IgD-negative memory B cell (primary cell): ENCODE measurements at regions not wholly inside any gene's neighbourhood (a gene's known extent, or its start where the extent isn't known, plus 50 kb on each side); places are given as distances from the start of the nearest gene placed in this dataset.
A peak's percentile ranks its signal among the peaks of the same experiment; 100 is the strongest.
"Not testable (repeated sequence)": the region's sequence is repeated elsewhere in the genome, so short reads cannot be mapped to it uniquely, and the experiment has no call there.

ENCODE experiments used
- H3K27ac Mint-ChIP-seq, 3 donors: one replicate each; pipeline ENCODE4 v1.8.0; 2020 to 2022; ENCODE audit warnings: mild to moderate bottlenecking in 3 of 3, mixed read lengths in 3 of 3, moderate library complexity in 1 of 3
- H3K27me3 Mint-ChIP-seq: one replicate; pipeline ENCODE4 v1.8.0; 2021; ENCODE audit warnings: mixed read lengths
- H3K36me3 Mint-ChIP-seq: one replicate; pipeline ENCODE4 v1.8.0; 2020; ENCODE audit warnings: mild to moderate bottlenecking, mixed read lengths
- H3K4me1 Mint-ChIP-seq, 3 donors: one replicate each; pipeline ENCODE4 v1.8.0; 2020 to 2022; ENCODE audit warnings: mixed read lengths in 3 of 3, mild to moderate bottlenecking in 1 of 3
- H3K4me3 Mint-ChIP-seq, 4 donors: one replicate each; pipeline ENCODE4 v1.8.0; 2020 to 2022; ENCODE audit warnings: mild to moderate bottlenecking in 4 of 4, mixed read lengths in 4 of 4, moderate library complexity in 3 of 4
- H3K9me3 Mint-ChIP-seq, 3 donors: one replicate each; pipeline ENCODE4 v1.8.0; 2020 to 2021; ENCODE audit warnings: mixed read lengths in 3 of 3, mild to moderate bottlenecking in 1 of 3

GRCh38 chr17:52895272-52895671, 736.8 kb upstream of the CA10 start:
- no peak overlapping the region for H3K4me3 Mint-ChIP-seq
- no peaks in the 10 kb centered on the region for H3K4me1 Mint-ChIP-seq
- H3K27ac Mint-ChIP-seq, result no peak overlapping the region
- H3K27me3 Mint-ChIP-seq, result no peaks in the 10 kb centered on the region
- no peaks in the 10 kb centered on the region for H3K36me3 Mint-ChIP-seq
- H3K9me3 Mint-ChIP-seq, result peaks cover 0 to 4% (median 2%) of the 10 kb centered on the region in 3 donors

- Mint-ChIP-seq H3K4me3 (no peak overlapping the region), H3K27me3 (no peaks in the 10 kb centered on the region), H3K36me3 (no peaks in the 10 kb centered on the region), H3K4me1 (no peaks in the 10 kb centered on the region), H3K27ac (no peak overlapping the region), H3K9me3 (peaks cover 2 to 5% (median 4%) of the 10 kb centered on the region in 3 donors)
Measured at GRCh38 chr17:52892334-52892733, 733.8 kb upstream of the CA10 start.

GRCh38 chr17:52885882-52886281, 727.4 kb upstream of the CA10 start:
- no peak overlapping the region for H3K27ac Mint-ChIP-seq
- peaks cover 2 to 17% (median 7%) of the 10 kb centered on the region in 3 donors for H3K9me3 Mint-ChIP-seq
- no peaks in the 10 kb centered on the region for H3K27me3 Mint-ChIP-seq
- no peaks in the 10 kb centered on the region for H3K36me3 Mint-ChIP-seq
- no peaks in the 10 kb centered on the region for H3K4me1 Mint-ChIP-seq
- no peak overlapping the region for H3K4me3 Mint-ChIP-seq

GRCh38 chr17:52883907-52884491, 725.5 kb upstream of the CA10 start:
- H3K36me3 Mint-ChIP-seq, H3K27ac Mint-ChIP-seq, H3K4me1 Mint-ChIP-seq, H3K4me3 Mint-ChIP-seq, H3K27me3 Mint-ChIP-seq: not testable (repeated sequence)
- H3K9me3 Mint-ChIP-seq, result peaks cover 2 to 17% (median 7%) of the 10 kb centered on the region in 3 donors

GRCh38 chr17:52846767-52847166, 688.3 kb upstream of the CA10 start:
- not testable (repeated sequence) for H3K4me3 Mint-ChIP-seq, H3K27me3 Mint-ChIP-seq, H3K4me1 Mint-ChIP-seq, H3K36me3 Mint-ChIP-seq
- H3K9me3 Mint-ChIP-seq, result peaks cover 5 to 10% (median 7%) of the 10 kb centered on the region in 3 donors
- H3K27ac Mint-ChIP-seq, result peak overlapping the region in 1 of 3 donors; percentile 35

- peaks cover 3 to 7% (median 6%) of the 10 kb centered on the region in 3 donors for H3K9me3 Mint-ChIP-seq
- H3K36me3 Mint-ChIP-seq, result no peaks in the 10 kb centered on the region
- no peaks in the 10 kb centered on the region for H3K4me1 Mint-ChIP-seq
- H3K27ac Mint-ChIP-seq, result no peak overlapping the region
- no peak overlapping the region for H3K4me3 Mint-ChIP-seq
- H3K27me3 Mint-ChIP-seq, result no peaks in the 10 kb centered on the region
Measured at GRCh38 chr17:52841971-52842370, 683.5 kb upstream of the CA10 start.

- H3K27me3 Mint-ChIP-seq, result no peaks in the 10 kb centered on the region
- H3K9me3 Mint-ChIP-seq, result peaks cover 1 to 11% (median 5%) of the 10 kb centered on the region in 3 donors
- no peak overlapping the region for H3K27ac Mint-ChIP-seq
- no peaks in the 10 kb centered on the region for H3K36me3 Mint-ChIP-seq
- no peaks in the 10 kb centered on the region for H3K4me1 Mint-ChIP-seq
- H3K4me3 Mint-ChIP-seq, result no peak overlapping the region
Measured at GRCh38 chr17:52837492-52837891, 679.0 kb upstream of the CA10 start.

- Mint-ChIP-seq H3K27me3 (no peaks in the 10 kb centered on the region), H3K36me3 (no peaks in the 10 kb centered on the region), H3K27ac (no peak overlapping the region), H3K4me1 (no peaks in the 10 kb centered on the region), H3K4me3 (no peak overlapping the region), H3K9me3 (peaks cover 0 to 14% (median 1%) of the 10 kb centered on the region in 3 donors)
Measured at GRCh38 chr17:52831536-52831935, 673.0 kb upstream of the CA10 start.

GRCh38 chr17:52828621-52829020, 670.1 kb upstream of the CA10 start:
- peaks cover 3% of the 10 kb centered on the region for H3K36me3 Mint-ChIP-seq
- H3K4me1 Mint-ChIP-seq, result no peaks in the 10 kb centered on the region
- H3K4me3 Mint-ChIP-seq, result no peak overlapping the region
- no peak overlapping the region for H3K27ac Mint-ChIP-seq
- peaks cover 0 to 3% (median 0%) of the 10 kb centered on the region in 3 donors for H3K9me3 Mint-ChIP-seq
- H3K27me3 Mint-ChIP-seq, result no peaks in the 10 kb centered on the region

GRCh38 chr17:52827526-52827925, 669.0 kb upstream of the CA10 start:
- Mint-ChIP-seq H3K27me3 (no peaks in the 10 kb centered on the region), H3K9me3 (peaks cover 0 to 3% (median 0%) of the 10 kb centered on the region in 3 donors), H3K36me3 (peaks cover 3% of the 10 kb centered on the region), H3K4me1 (no peaks in the 10 kb centered on the region), H3K4me3 (no peak overlapping the region), H3K27ac (no peak overlapping the region)

GRCh38 chr17:52824542-52824941, 666.0 kb upstream of the CA10 start:
- H3K27ac Mint-ChIP-seq, result no peak overlapping the region
- peaks cover 3% of the 10 kb centered on the region for H3K36me3 Mint-ChIP-seq
- peaks cover 0 to 3% (median 2%) of the 10 kb centered on the region in 3 donors for H3K9me3 Mint-ChIP-seq
- no peak overlapping the region for H3K4me3 Mint-ChIP-seq
- no peaks in the 10 kb centered on the region for H3K27me3 Mint-ChIP-seq
- no peaks in the 10 kb centered on the region for H3K4me1 Mint-ChIP-seq

GRCh38 chr17:52823155-52823554, 664.6 kb upstream of the CA10 start:
- Mint-ChIP-seq H3K9me3 (peaks cover 0 to 3% (median 2%) of the 10 kb centered on the region in 3 donors), H3K27ac (no peak overlapping the region), H3K4me1 (no peaks in the 10 kb centered on the region), H3K4me3 (no peak overlapping the region), H3K27me3 (no peaks in the 10 kb centered on the region), H3K36me3 (peaks cover 3% of the 10 kb centered on the region)

GRCh38 chr17:52790359-52790955, 631.9 kb upstream of the CA10 start:
- H3K36me3 Mint-ChIP-seq, result no peaks in the 10 kb centered on the region
- H3K27me3 Mint-ChIP-seq, result no peaks in the 10 kb centered on the region
- H3K27ac Mint-ChIP-seq, result no peak overlapping the region
- peaks cover 0 to 11% (median 11%) of the 10 kb centered on the region in 3 donors for H3K9me3 Mint-ChIP-seq
- H3K4me3 Mint-ChIP-seq, result no peak overlapping the region
- H3K4me1 Mint-ChIP-seq, result no peaks in the 10 kb centered on the region

GRCh38 chr17:52789829-52790228, 631.3 kb upstream of the CA10 start:
- Mint-ChIP-seq H3K27me3 (no peaks in the 10 kb centered on the region), H3K9me3 (peaks cover 0 to 11% (median 11%) of the 10 kb centered on the region in 3 donors), H3K27ac (no peak overlapping the region)

GRCh38 chr17:52776234-52776633, 617.7 kb upstream of the CA10 start:
- Mint-ChIP-seq H3K27me3 (no peaks in the 10 kb centered on the region), H3K36me3 (no peaks in the 10 kb centered on the region), H3K27ac (no peak overlapping the region), H3K4me3 (no peak overlapping the region), H3K4me1 (no peaks in the 10 kb centered on the region), H3K9me3 (peaks cover 0 to 12% (median 5%) of the 10 kb centered on the region in 3 donors)

More at GRCh38 chr17:52789829-52790228, 631.3 kb upstream of the CA10 start:
- Mint-ChIP-seq H3K4me1 (no peaks in the 10 kb centered on the region), H3K4me3 (no peak overlapping the region), H3K36me3 (no peaks in the 10 kb centered on the region)

- Mint-ChIP-seq H3K9me3 (peaks cover 0 to 18% (median 6%) of the 10 kb centered on the region in 3 donors), H3K27ac (no peak overlapping the region), H3K4me3 (no peak overlapping the region), H3K4me1 (no peaks in the 10 kb centered on the region), H3K27me3 (no peaks in the 10 kb centered on the region), H3K36me3 (no peaks in the 10 kb centered on the region)
Measured at GRCh38 chr17:52762794-52763167, 604.3 kb upstream of the CA10 start.
